ENCODE measurements at regions not wholly inside any gene's neighbourhood (a gene's known extent, or its start where the extent isn't known, plus 50 kb on each side); places are given as distances from the start of the nearest gene placed in this dataset.
"Not testable (repeated sequence)": the region's sequence is repeated elsewhere in the genome, so short reads cannot be mapped to it uniquely, and the experiment has no call there.

- TF ChIP-seq ZNF274 (IDR thresholded peaks at IDR 0.05; ENCODE audit: low read length); ZNF274 (tag by site-specific recombination; IDR thresholded peaks at IDR 0.05; ENCODE audit: borderline replicate concordance); PRDM6 (tag by site-specific recombination; IDR thresholded peaks at IDR 0.05); ZBTB20 (tag by site-specific recombination; IDR thresholded peaks at IDR 0.05); CTCF (tag by site-specific recombination; IDR thresholded peaks at IDR 0.05); ZNF510 (tag by site-specific recombination; IDR thresholded peaks at IDR 0.05; ENCODE audit: insufficient replicate concordance); ZNF114 (tag by site-specific recombination; IDR thresholded peaks at IDR 0.05); ZFP37 (tag by site-specific recombination; IDR thresholded peaks at IDR 0.05); SP7 (tag by site-specific recombination; IDR thresholded peaks at IDR 0.05); TRIM28 (IDR thresholded peaks at IDR 0.05; ENCODE audit: borderline replicate concordance, low read length); HOXC10 (CRISPR knock-in tag; IDR thresholded peaks at IDR 0.05); ZNF138 (tag by site-specific recombination; IDR thresholded peaks at IDR 0.05; ENCODE audit: borderline replicate concordance); ZNF501 (tag by site-specific recombination; IDR thresholded peaks at IDR 0.05); ZNF639 (tag by site-specific recombination; IDR thresholded peaks at IDR 0.05); ZNF148 (tag by site-specific recombination; IDR thresholded peaks at IDR 0.05; ENCODE audit: borderline replicate concordance): not testable (repeated sequence)
Measured at GRCh38 chr17:15802917-15803316, 70.8 kb downstream of the TBC1D26 start.

Measured in HEK293 (cell line).